ENCODE measurements at regions not wholly inside any gene's neighbourhood (a gene's known extent, or its start where the extent isn't known, plus 50 kb on each side); places are given as distances from the start of the nearest gene placed in this dataset.

DNA sequence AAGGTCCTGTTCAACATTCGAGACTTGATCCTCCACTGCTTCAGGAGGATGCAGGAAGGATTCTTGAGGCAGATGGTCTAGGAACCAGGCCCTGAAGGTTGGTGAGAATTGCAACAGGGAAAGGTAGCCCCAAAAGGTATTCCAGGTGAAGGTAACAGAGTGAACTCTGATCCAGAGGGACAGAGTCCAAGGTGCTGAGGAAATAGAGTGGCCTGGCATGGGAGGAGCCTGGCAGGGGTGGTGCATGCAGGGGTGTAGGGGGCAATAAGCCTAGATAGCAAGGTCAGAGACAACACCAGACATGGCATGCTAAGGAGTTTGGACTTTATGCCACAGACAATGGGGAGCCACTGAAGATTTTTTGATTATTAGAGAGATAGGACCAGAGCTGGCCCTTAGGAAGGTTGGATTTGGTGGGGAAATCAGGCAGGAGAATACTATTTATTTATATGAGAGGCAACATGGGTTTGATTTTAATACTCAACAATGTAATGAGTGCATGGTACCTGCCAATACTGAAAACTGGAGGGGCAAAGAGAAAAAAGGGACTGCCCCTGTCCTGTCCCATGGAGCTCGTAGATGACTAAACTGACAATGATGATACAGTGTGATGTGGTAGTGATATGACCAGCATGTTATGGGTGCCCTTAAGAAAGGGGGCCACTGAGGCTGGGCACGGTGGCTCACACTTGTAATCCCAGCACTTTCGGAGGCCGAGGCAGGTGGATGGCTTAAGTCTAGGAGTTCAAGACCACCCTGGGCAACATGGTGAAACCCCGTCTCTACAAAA lies 50.5 kb upstream of the TMED10 start:
- Histone ChIP-seq H3K79me2 (ENCODE audit: control insufficient read depth, insufficient read depth, low read length) (no peaks in the 10 kb centered on the region), H3K4me3 (replicated peaks in 1 of 3; ENCODE audit: insufficient read depth in 1 of 3, low read depth in 1 of 3, low read length in 3 of 3) (no peak overlapping the region), H3K4me2 (ENCODE audit: insufficient read depth, low read length) (no peak overlapping the region), H3K9ac (replicated peaks; ENCODE audit: extremely low read depth, insufficient read depth, low read length) (no peak overlapping the region), H3K27ac (ENCODE audit: insufficient read depth, low read depth, low read length) (no peak overlapping the region), H3K9me3 (replicated peaks; ENCODE audit: control insufficient read depth, insufficient read depth, low read length) (no peaks in the 10 kb centered on the region), H3K4me1 (ENCODE audit: control insufficient read depth, extremely low read depth, insufficient read depth, low read length) (peaks cover 15% of the 10 kb centered on the region), H3K9me1 (replicated peaks; ENCODE audit: control insufficient read depth, extremely low read depth, insufficient read depth, low read length) (no peaks in the 10 kb centered on the region), H4K20me1 (replicated peaks; ENCODE audit: control insufficient read depth, extremely low read depth, insufficient read depth, low read length) (no peaks in the 10 kb centered on the region), H3K27me3 (ENCODE audit: control insufficient read depth in 2 of 2, insufficient read depth in 2 of 2, low read length in 2 of 2) (no peaks in the 10 kb centered on the region), H3K36me3 (ENCODE audit: control insufficient read depth in 2 of 2, extremely low read depth in 1 of 2, insufficient read depth in 2 of 2, low read length in 2 of 2) (no peaks in the 10 kb centered on the region), H2AFZ (ENCODE audit: low read depth, low read length) (no peak overlapping the region)
- DNase-seq (ENCODE audit: low read depth, low spot score) = no peak
- CTCF ChIA-PET = no interaction called here
- intact Hi-C loops (cut with micrococcal nuclease) (no loop called here), dilution Hi-C loops (cut with MboI; ENCODE audit: extremely low pct_ligation_motif_present, low sequenced_read_pairs) (no loop called here)
- POLR2A ChIA-PET = interaction anchor here (0.6 kb wide), 1 partner anchor 22 kb away, joined by 3 read pairs; no protein-coding TSS in a partner anchor
- BruUV-seq (replicated peaks) = no TSS peak
- TF ChIP-seq JUN (IDR thresholded peaks at IDR 0.05; ENCODE audit: borderline replicate concordance, insufficient read depth, insufficient read length, low read depth) = no peak
- no peak for TF ChIP-seq GATA2 (IDR thresholded peaks at IDR 0.05; ENCODE audit: insufficient read depth, insufficient read length, low read depth, low read length)
- TF ChIP-seq FOS (IDR thresholded peaks at IDR 0.05; ENCODE audit: borderline replicate concordance, insufficient read depth, low read length) = no peak
- no peak for TF ChIP-seq MYC (IDR thresholded peaks at IDR 0.05; ENCODE audit: low read depth, low read length)
- TF ChIP-seq POLR2AphosphoS5 (IDR thresholded peaks at IDR 0.05; ENCODE audit: insufficient read depth, low read depth, low read length) = no peak
- no peak for TF ChIP-seq POLR2A (IDR thresholded peaks at IDR 0.05; ENCODE audit: low read depth, low read length)
- TF ChIP-seq, protein P1, sequence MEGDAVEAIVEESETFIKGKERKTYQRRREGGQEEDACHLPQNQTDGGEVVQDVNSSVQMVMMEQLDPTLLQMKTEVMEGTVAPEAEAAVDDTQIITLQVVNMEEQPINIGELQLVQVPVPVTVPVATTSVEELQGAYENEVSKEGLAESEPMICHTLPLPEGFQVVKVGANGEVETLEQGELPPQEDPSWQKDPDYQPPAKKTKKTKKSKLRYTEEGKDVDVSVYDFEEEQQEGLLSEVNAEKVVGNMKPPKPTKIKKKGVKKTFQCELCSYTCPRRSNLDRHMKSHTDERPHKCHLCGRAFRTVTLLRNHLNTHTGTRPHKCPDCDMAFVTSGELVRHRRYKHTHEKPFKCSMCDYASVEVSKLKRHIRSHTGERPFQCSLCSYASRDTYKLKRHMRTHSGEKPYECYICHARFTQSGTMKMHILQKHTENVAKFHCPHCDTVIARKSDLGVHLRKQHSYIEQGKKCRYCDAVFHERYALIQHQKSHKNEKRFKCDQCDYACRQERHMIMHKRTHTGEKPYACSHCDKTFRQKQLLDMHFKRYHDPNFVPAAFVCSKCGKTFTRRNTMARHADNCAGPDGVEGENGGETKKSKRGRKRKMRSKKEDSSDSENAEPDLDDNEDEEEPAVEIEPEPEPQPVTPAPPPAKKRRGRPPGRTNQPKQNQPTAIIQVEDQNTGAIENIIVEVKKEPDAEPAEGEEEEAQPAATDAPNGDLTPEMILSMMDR (IDR thresholded peaks at IDR 0.05; ENCODE audit: extremely low read depth in 1 of 2, insufficient read depth in 1 of 2, low read depth in 1 of 2, low read length in 2 of 2) = no peak
- TF ChIP-seq EZH2 (IDR thresholded peaks at IDR 0.05; ENCODE audit: borderline replicate concordance, low read depth, low read length, severe bottlenecking) = no peak
- TF ChIP-seq, protein P2, sequence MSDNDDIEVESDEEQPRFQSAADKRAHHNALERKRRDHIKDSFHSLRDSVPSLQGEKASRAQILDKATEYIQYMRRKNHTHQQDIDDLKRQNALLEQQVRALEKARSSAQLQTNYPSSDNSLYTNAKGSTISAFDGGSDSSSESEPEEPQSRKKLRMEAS (IDR thresholded peaks at IDR 0.05; ENCODE audit: insufficient read depth, insufficient read length) = no peak
- FAIRE-seq = no peak

Measured in endothelial cell of umbilical vein (primary cell).